GM12878 (cell line): ENCODE measurements at regions not wholly inside any gene's neighbourhood (a gene's known extent, or its start where the extent isn't known, plus 50 kb on each side); places are given as distances from the start of the nearest gene placed in this dataset.

Experiments
- ATAC-seq: fragments of 200-7000 bp; cut with Tn5 transposase; 3 replicates; pipeline ENCODE4 v1.9.1; 2020; ENCODE audit warnings: mild to moderate bottlenecking, moderate library complexity
- BruUV-seq: library from RNA; stranded (reverse); fragments of 400-500 nt; replicated peaks from 2 replicates; lab custom pipeline; 2021; lab: Mats Ljungman, UMichigan
- CTCF ChIA-PET: fragments of 300-600 bp; sonication (Branson Sonifier 250); formaldehyde crosslinking; extraction: SDS; loops from one replicate; lab custom pipeline; 2021; ENCODE audit warnings: inconsistent platforms; lab: Yijun Ruan, JAX
- POLR2A ChIA-PET: fragments of 350-600 bp; formaldehyde crosslinking; extraction: SDS; loops from one replicate; lab custom pipeline; 2021; ENCODE audit warnings: inconsistent platforms; lab: Charles Lee
- RAD21 ChIA-PET: fragments of 300-600 bp; sonication (Branson Sonifier 250); formaldehyde crosslinking; loops from one replicate; lab custom pipeline; 2023; ENCODE audit warnings: antibody characterized with exemption; ENCODE audit not compliant: unreplicated experiment; lab: Charles Lee
- SMC1A ChIA-PET: fragments of 300-600 bp; sonication (Branson Sonifier 250); formaldehyde crosslinking; loops from one replicate; lab custom pipeline; 2023; ENCODE audit not compliant: unreplicated experiment, uncharacterized antibody; lab: Charles Lee
- DNase-seq: peaks from one replicate; pipeline ENCODE4 v3.0.0-alpha.2; 2011; ENCODE audit warnings: low read depth, low spot score
- FAIRE-seq: peaks from 3 replicates; lab custom pipeline; 2011; peaks lifted over from hg19 to GRCh38; lab: Jason Lieb, UNC
- H2AFZ ChIP-seq: 2 replicates; pipeline ENCODE4 v1.6.0; 2011; ENCODE audit warnings: low read depth, low read length, control low read depth; ENCODE audit not compliant: control insufficient read depth
- H3K27ac ChIP-seq: 2 replicates; pipeline ENCODE4 v1.5.1; 2011; ENCODE audit warnings: control low read depth; ENCODE audit not compliant: control insufficient read depth, insufficient read depth
- H3K27me3 ChIP-seq, 2 experiments: replicated peaks in 1 of 2; 2 replicates each; pipeline versions ENCODE4 v1.6.0 to v1.6.1; 2011; ENCODE audit warnings: low read length in 1 of 2; ENCODE audit not compliant: control insufficient read depth in 2 of 2, insufficient read depth in 2 of 2
- H3K36me3 ChIP-seq, 2 experiments: 2 replicates each; pipeline ENCODE4 v1.5.1; 2011; ENCODE audit warnings: low read length in 1 of 2; ENCODE audit not compliant: control insufficient read depth in 2 of 2, insufficient read depth in 2 of 2
- H3K4me1 ChIP-seq: 2 replicates; pipeline ENCODE4 v1.6.1; 2011; ENCODE audit warnings: mild to moderate bottlenecking, low read length, moderate library complexity, mixed read lengths; ENCODE audit not compliant: control insufficient read depth, insufficient read depth
- H3K4me2 ChIP-seq: 2 replicates; pipeline ENCODE4 v1.6.0; 2011; ENCODE audit warnings: control low read depth; ENCODE audit not compliant: control insufficient read depth, insufficient read depth
- H3K4me3 ChIP-seq: fragments of 200-600 bp; sonication (generic); 2 replicates; pipeline ENCODE4 v1.5.1; 2016
- H3K79me2 ChIP-seq: 2 replicates; pipeline ENCODE4 v1.6.0; 2011; ENCODE audit warnings: low read length; ENCODE audit not compliant: control insufficient read depth, insufficient read depth
- H3K9ac ChIP-seq: 2 replicates; pipeline ENCODE4 v1.8.0; 2011; ENCODE audit warnings: low read length, control low read depth, mixed read lengths; ENCODE audit not compliant: control insufficient read depth, insufficient read depth
- H3K9me3 ChIP-seq: replicated peaks from 3 replicates; pipeline ENCODE4 v1.5.1; 2011; ENCODE audit warnings: mild to moderate bottlenecking, low read length; ENCODE audit not compliant: control insufficient read depth, insufficient read depth
- H4K20me1 ChIP-seq: 2 replicates; pipeline ENCODE4 v1.6.0; 2011; ENCODE audit not compliant: control insufficient read depth, insufficient read depth
- BRCA1 ChIP-seq: IDR thresholded peaks from 2 replicates; pipeline ENCODE4 v1.6.1; 2011; ENCODE audit warnings: low read depth, low read length, improper control_type of control experiment
- CBX3 ChIP-seq: fragments of 200-600 bp; sonication (generic); IDR thresholded peaks from 2 replicates; pipeline ENCODE4 v1.6.1; 2016; ENCODE audit warnings: low read depth, borderline replicate concordance
- CHD4 ChIP-seq: fragments of 200-600 bp; sonication (generic); IDR thresholded peaks from 2 replicates; pipeline ENCODE4 v1.6.1; 2016; ENCODE audit warnings: mild to moderate bottlenecking
- CREM ChIP-seq: IDR thresholded peaks from 2 replicates; pipeline ENCODE4 v1.6.1; 2014; ENCODE audit warnings: antibody characterized with exemption, low read depth
- FOXM1 ChIP-seq: IDR thresholded peaks from 2 replicates; pipeline ENCODE4 v1.6.1; 2012; ENCODE audit warnings: low read depth, mild to moderate bottlenecking, inconsistent platforms, low read length, moderate library complexity
- HDAC6 ChIP-seq: fragments of 200-600 bp; sonication (generic); IDR thresholded peaks from one replicate; pipeline ENCODE4 v1.8.0; 2017; ENCODE audit warnings: antibody characterized with exemption; ENCODE audit not compliant: unreplicated experiment
- LARP7 ChIP-seq: fragments of 450-650 bp; IDR thresholded peaks from 2 replicates; pipeline ENCODE4 v1.6.1; 2017; ENCODE audit warnings: mild to moderate bottlenecking
- NRF1 ChIP-seq: conservative IDR thresholded peaks from 2 replicates; pipeline ENCODE4 v1.6.1; 2011; ENCODE audit warnings: mild to moderate bottlenecking, low read depth, low read length, improper control_type of control experiment
- POU2F2 ChIP-seq: IDR thresholded peaks from 3 replicates; pipeline ENCODE4 v1.6.1; 2011; ENCODE audit warnings: low read depth, mild to moderate bottlenecking, low read length, borderline replicate concordance
- PRDM15 ChIP-seq: fragments of 450-650 bp; formaldehyde crosslinking; IDR thresholded peaks from 2 replicates; pipeline ENCODE4 v1.4.0; 2020; ENCODE audit warnings: mild to moderate bottlenecking, moderate library complexity
- SMAD5 ChIP-seq: IDR thresholded peaks from 2 replicates; pipeline ENCODE4 v1.6.1; 2016; ENCODE audit warnings: antibody characterized with exemption, low read depth
- SMARCA5 ChIP-seq: fragments of 450-650 bp; IDR thresholded peaks from 2 replicates; pipeline ENCODE4 v1.6.1; 2017; ENCODE audit warnings: mild to moderate bottlenecking
- TBL1XR1 ChIP-seq: IDR thresholded peaks from 2 replicates; pipeline ENCODE4 v1.6.1; 2012; ENCODE audit warnings: low read depth, low read length, improper control_type of control experiment
- in situ Hi-C: fragments of 300-500 bp; cut with MboI; formaldehyde crosslinking; loops from 9 replicates; pipeline ENCODE4 v1.14.3; 2018; ENCODE audit warnings: mixed read lengths
- intact Hi-C: fragments of 100-400 bp; cut with micrococcal nuclease; formaldehyde crosslinking; loops from one replicate; pipeline ENCODE4 v1.14.2; 2022; ENCODE audit not compliant: unreplicated experiment
- TF ChIP-seq, protein P1 (sequence below): fragments of 150-350 bp; IDR thresholded peaks from 2 replicates; pipeline ENCODE4 v1.6.1; 2016; ENCODE audit warnings: low read depth, low read length

GRCh38 chr7:19327018-19327417, 181.8 kb upstream of the FERD3L start:
- no peaks in the 10 kb centered on the region for H3K4me1 ChIP-seq
- in situ Hi-C loops (no loop called here), intact Hi-C loops (loop anchor here (10.0 kb wide), 1 partner anchor 338 kb away; no protein-coding TSS in a partner anchor)
- no peak overlapping the region for H3K4me2 ChIP-seq
- H3K27me3 ChIP-seq = no peaks in the 10 kb centered on the region
- H3K36me3 ChIP-seq = no peaks in the 10 kb centered on the region
- H3K9ac ChIP-seq = no peak overlapping the region
- ChIA-PET POLR2A (interaction anchor here (0.5 kb wide), 1 partner anchor 26 kb away, joined by 4 read pairs; no protein-coding TSS in a partner anchor), RAD21 (no interaction called here), SMC1A (no interaction called here), CTCF (interaction anchor here (1.0 kb wide), 1 partner anchor 13 kb away, joined by 6 read pairs; no protein-coding TSS in a partner anchor)
- ATAC-seq (no peak), FAIRE-seq (no peak), DNase-seq (no peak)
- H3K79me2 ChIP-seq = no peaks in the 10 kb centered on the region
- no peak overlapping the region for H2AFZ ChIP-seq
- TF ChIP-seq NRF1 = no peak
- TF ChIP-seq BRCA1 = no peak
- TF ChIP-seq PRDM15 (CRISPR knock-in tag) = no peak
- TF ChIP-seq CHD4 = no peak
- TF ChIP-seq CBX3 = no peak
- TF ChIP-seq, protein P1, sequence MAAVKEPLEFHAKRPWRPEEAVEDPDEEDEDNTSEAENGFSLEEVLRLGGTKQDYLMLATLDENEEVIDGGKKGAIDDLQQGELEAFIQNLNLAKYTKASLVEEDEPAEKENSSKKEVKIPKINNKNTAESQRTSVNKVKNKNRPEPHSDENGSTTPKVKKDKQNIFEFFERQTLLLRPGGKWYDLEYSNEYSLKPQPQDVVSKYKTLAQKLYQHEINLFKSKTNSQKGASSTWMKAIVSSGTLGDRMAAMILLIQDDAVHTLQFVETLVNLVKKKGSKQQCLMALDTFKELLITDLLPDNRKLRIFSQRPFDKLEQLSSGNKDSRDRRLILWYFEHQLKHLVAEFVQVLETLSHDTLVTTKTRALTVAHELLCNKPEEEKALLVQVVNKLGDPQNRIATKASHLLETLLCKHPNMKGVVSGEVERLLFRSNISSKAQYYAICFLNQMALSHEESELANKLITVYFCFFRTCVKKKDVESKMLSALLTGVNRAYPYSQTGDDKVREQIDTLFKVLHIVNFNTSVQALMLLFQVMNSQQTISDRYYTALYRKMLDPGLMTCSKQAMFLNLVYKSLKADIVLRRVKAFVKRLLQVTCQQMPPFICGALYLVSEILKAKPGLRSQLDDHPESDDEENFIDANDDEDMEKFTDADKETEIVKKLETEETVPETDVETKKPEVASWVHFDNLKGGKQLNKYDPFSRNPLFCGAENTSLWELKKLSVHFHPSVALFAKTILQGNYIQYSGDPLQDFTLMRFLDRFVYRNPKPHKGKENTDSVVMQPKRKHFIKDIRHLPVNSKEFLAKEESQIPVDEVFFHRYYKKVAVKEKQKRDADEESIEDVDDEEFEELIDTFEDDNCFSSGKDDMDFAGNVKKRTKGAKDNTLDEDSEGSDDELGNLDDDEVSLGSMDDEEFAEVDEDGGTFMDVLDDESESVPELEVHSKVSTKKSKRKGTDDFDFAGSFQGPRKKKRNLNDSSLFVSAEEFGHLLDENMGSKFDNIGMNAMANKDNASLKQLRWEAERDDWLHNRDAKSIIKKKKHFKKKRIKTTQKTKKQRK = no peak
- no peak for TF ChIP-seq SMARCA5
- TF ChIP-seq POU2F2 = no peak
- TF ChIP-seq CREM = no peak
- no peak for TF ChIP-seq SMAD5
- TF ChIP-seq TBL1XR1 = no peak
- no peak for TF ChIP-seq HDAC6
- no peak for TF ChIP-seq LARP7
- no peak for TF ChIP-seq FOXM1
- H3K9me3 ChIP-seq = no peaks in the 10 kb centered on the region
- no peaks in the 10 kb centered on the region for H4K20me1 ChIP-seq
- no TSS peak for BruUV-seq
- H3K4me3 ChIP-seq = no peak overlapping the region
- H3K27ac ChIP-seq = no peak overlapping the region
